ENCODE measurements at regions not wholly inside any gene's neighbourhood (a gene's known extent, or its start where the extent isn't known, plus 50 kb on each side); places are given as distances from the start of the nearest gene placed in this dataset.
"Not testable (repeated sequence)": the region's sequence is repeated elsewhere in the genome, so short reads cannot be mapped to it uniquely, and the experiment has no call there.

DNA sequence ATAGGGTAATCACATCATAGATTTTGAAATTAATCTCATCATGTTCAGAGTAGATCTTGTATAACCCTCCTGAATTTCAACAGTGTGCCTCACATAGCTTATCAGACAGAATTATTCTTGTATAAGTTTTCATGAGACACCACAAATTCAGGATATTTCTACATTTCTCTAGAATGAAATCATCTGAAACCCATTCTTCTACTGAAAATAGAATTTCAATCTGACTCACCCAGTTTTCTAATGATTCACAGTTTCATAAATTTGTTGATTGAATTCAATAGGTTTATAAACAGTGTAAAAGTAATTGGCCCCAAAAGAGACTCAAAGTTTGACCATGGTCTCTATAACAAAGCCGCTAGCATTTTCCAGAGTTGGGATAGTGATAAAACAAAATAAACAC lies 1082.6 kb upstream of the EPHA6 start:
- Histone ChIP-seq H3K4me3 (ENCODE audit: low read depth in 1 of 2, low read length in 2 of 2) (no peak overlapping the region), H3K9me3 (ENCODE audit: low read length) (no peaks in the 10 kb centered on the region), H3K27ac (ENCODE audit: low read depth, low read length) (no peak overlapping the region), H3K9ac (ENCODE audit: low read length) (no peak overlapping the region), H3K27me3 (ENCODE audit: control insufficient read depth in 1 of 2, insufficient read depth in 2 of 2, low read length in 2 of 2) (no peaks in the 10 kb centered on the region), H3K36me3 (ENCODE audit: insufficient read depth, low read length) (no peaks in the 10 kb centered on the region), H3K4me1 (ENCODE audit: insufficient read depth, low read length) (no peaks in the 10 kb centered on the region)

DNA sequence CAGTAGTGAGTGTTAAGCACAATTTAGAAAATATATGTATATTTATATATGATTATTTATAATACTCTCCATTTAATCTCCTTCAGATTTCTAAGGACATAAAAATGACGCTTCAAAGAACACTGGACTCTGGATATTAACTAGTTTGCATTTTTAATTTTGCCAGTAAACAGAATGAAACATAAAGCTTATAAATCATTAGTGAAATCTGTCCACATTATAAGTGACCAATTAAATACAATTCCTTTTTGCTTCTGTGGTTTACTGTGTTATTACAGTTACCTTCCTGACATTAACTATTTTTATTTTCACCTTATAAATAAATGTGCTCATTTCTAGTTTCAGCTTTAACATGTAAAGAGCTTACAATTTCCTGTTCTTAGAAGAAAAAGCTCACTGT lies 1081.1 kb upstream of the EPHA6 start:
- H3K4me3 ChIP-seq (ENCODE audit: low read depth in 1 of 2, low read length in 2 of 2), result no peak overlapping the region

DNA sequence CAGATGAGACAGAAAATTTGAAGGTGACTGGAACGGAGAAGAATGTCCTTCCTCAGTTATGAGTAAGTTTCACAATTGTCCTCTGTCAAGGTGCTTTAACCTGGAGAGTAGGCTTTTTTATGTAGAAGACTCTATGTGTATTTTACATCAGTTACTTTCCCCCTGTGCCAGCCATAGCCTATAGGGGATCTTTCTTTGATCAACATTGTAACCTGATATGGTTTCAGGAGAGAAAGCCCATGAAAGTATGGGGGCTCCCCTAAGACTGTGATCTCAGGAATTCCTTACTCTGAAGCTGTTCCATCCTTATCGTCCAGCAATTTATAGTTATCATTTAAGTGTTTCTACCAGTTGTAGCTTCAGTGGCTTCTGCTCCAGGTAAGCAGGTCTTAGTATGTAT lies 1076.3 kb upstream of the EPHA6 start:
- Histone ChIP-seq H3K4me1 (ENCODE audit: insufficient read depth, low read length) (no peaks in the 10 kb centered on the region), H3K9ac (ENCODE audit: low read length) (no peak overlapping the region), H3K27me3 (ENCODE audit: control insufficient read depth in 1 of 2, insufficient read depth in 2 of 2, low read length in 2 of 2) (no peaks in the 10 kb centered on the region), H3K36me3 (ENCODE audit: insufficient read depth, low read length) (no peaks in the 10 kb centered on the region), H3K27ac (ENCODE audit: low read depth, low read length) (no peak overlapping the region), H3K9me3 (ENCODE audit: low read length) (no peaks in the 10 kb centered on the region), H3K4me3 (ENCODE audit: low read depth in 1 of 2, low read length in 2 of 2) (no peak overlapping the region)

More for the DNA sequence above, 1081.1 kb upstream of the EPHA6 start:
- no peaks in the 10 kb centered on the region for H3K4me1 ChIP-seq (ENCODE audit: insufficient read depth, low read length)
- no peaks in the 10 kb centered on the region for H3K9me3 ChIP-seq (ENCODE audit: low read length)
- no peaks in the 10 kb centered on the region for H3K27me3 ChIP-seq (ENCODE audit: control insufficient read depth in 1 of 2, insufficient read depth in 2 of 2, low read length in 2 of 2)
- H3K36me3 ChIP-seq (ENCODE audit: insufficient read depth, low read length), result no peaks in the 10 kb centered on the region
- H3K27ac ChIP-seq (ENCODE audit: low read depth, low read length), result no peak overlapping the region
- no peak overlapping the region for H3K9ac ChIP-seq (ENCODE audit: low read length)

DNA sequence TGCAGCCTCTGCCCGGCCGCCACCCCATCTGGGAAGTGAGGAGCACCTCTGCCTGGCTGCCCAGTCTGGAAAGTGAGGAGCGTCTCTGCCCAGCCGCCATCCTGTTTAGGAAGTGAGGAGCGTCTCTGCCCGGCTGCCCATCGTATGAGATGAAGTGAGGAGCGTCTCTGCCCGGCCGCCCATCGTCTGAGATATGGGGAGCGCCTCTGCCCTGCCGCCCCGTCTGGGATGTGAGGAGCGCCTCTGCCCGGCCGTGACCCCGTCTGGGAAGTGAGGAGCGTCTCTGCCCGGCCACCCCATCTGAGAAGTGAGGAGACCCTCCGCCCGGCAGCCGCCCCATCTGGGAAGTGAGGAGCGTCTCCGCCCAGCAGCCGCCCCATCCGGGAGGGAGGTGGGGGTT lies 1069.5 kb upstream of the EPHA6 start:
- not testable (repeated sequence) for H3K9me3 ChIP-seq (ENCODE audit: low read length); H3K36me3 ChIP-seq (ENCODE audit: insufficient read depth, low read length)

GRCh38 chr3:95750097-95750496 lies 1064.3 kb upstream of the EPHA6 start:
- H3K36me3 ChIP-seq (ENCODE audit: insufficient read depth, low read length), result no peaks in the 10 kb centered on the region
- no peaks in the 10 kb centered on the region for H3K27me3 ChIP-seq (ENCODE audit: control insufficient read depth in 1 of 2, insufficient read depth in 2 of 2, low read length in 2 of 2)
- H3K4me1 ChIP-seq (ENCODE audit: insufficient read depth, low read length), result no peaks in the 10 kb centered on the region
- H3K9ac ChIP-seq (ENCODE audit: low read length), result no peak overlapping the region
- H3K4me3 ChIP-seq (ENCODE audit: low read depth in 1 of 2, low read length in 2 of 2), result no peak overlapping the region
- no peak overlapping the region for H3K27ac ChIP-seq (ENCODE audit: low read depth, low read length)
- H3K9me3 ChIP-seq (ENCODE audit: low read length), result no peaks in the 10 kb centered on the region

More for the DNA sequence above, 1069.5 kb upstream of the EPHA6 start:
- not testable (repeated sequence) for H3K9ac ChIP-seq (ENCODE audit: low read length); H3K27me3 ChIP-seq (ENCODE audit: control insufficient read depth in 1 of 2, insufficient read depth in 2 of 2, low read length in 2 of 2); H3K27ac ChIP-seq (ENCODE audit: low read depth, low read length); H3K4me3 ChIP-seq (ENCODE audit: low read depth in 1 of 2, low read length in 2 of 2); H3K4me1 ChIP-seq (ENCODE audit: insufficient read depth, low read length)

DNA sequence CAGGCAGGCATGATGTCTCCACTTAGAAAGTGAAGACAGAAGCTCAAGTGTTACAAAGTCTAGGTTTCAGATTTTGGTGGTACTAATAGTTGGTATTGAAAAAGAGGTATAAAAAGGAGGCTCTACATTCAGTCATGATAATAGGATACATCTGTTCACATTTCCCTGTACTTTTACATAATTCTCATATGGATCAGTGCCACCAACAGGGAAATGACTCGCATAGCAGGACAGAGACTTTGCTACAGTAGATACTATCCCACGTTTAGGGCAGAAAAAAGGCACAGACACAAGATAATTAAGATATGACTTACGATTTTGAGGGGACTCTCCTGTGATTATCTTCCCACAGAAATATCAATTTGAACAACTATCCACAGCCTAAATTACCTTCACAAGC lies 1062.9 kb upstream of the EPHA6 start:
- no peaks in the 10 kb centered on the region for H3K36me3 ChIP-seq (ENCODE audit: insufficient read depth, low read length)
- H3K4me1 ChIP-seq (ENCODE audit: insufficient read depth, low read length), result no peaks in the 10 kb centered on the region
- H3K4me3 ChIP-seq (ENCODE audit: low read depth in 1 of 2, low read length in 2 of 2), result no peak overlapping the region
- H3K27me3 ChIP-seq (ENCODE audit: control insufficient read depth in 1 of 2, insufficient read depth in 2 of 2, low read length in 2 of 2), result no peaks in the 10 kb centered on the region
- H3K9ac ChIP-seq (ENCODE audit: low read length), result no peak overlapping the region
- H3K27ac ChIP-seq (ENCODE audit: low read depth, low read length), result no peak overlapping the region
- H3K9me3 ChIP-seq (ENCODE audit: low read length), result no peaks in the 10 kb centered on the region

DNA sequence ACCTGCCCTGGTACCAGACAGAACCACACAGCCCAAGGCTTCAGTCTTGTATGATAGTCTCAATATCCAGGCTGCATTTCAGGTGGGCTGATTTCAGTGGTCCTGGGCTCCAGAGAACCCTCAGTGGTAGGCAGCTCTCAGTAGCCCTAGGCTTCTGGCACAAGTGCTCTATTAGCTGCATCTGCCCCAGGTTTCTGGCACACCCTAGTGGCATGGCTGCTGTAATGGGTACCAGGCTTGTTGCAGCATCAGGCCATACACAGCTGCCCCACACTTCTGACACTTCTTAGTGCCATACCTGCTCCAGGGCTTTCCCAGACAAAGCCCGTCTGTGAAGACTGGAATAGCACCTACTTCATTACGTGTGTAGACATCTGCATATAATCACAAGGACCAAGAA lies 1062.2 kb upstream of the EPHA6 start:
- Histone ChIP-seq H3K36me3 (ENCODE audit: insufficient read depth, low read length) (no peaks in the 10 kb centered on the region), H3K27ac (ENCODE audit: low read depth, low read length) (no peak overlapping the region), H3K9ac (ENCODE audit: low read length) (no peak overlapping the region), H3K4me1 (ENCODE audit: insufficient read depth, low read length) (no peaks in the 10 kb centered on the region), H3K27me3 (ENCODE audit: control insufficient read depth in 1 of 2, insufficient read depth in 2 of 2, low read length in 2 of 2) (no peaks in the 10 kb centered on the region), H3K4me3 (ENCODE audit: low read depth in 1 of 2, low read length in 2 of 2) (no peak overlapping the region), H3K9me3 (ENCODE audit: low read length) (no peaks in the 10 kb centered on the region)

DNA sequence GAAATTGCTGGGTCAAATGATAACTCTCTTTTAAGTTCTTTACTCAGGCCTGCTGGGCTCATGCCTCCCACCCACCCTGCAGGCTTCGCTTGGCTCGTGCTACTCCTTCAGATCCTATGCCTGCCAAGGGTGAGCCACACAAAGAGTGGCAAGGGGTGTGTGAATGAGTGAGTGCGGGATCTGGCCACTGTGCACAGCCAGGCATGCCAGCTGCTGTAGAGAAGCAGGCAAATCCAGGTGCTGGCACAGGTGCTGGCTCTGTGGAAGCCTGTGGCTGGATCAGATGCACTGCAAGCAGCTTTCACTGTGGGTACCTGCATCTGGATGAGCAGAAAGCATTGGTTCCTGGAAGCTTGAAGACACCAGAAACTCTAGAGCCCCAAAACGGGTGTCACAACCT lies 1055.7 kb upstream of the EPHA6 start:
- no peak overlapping the region for H3K9ac ChIP-seq (ENCODE audit: low read length)
- H3K27me3 ChIP-seq (ENCODE audit: control insufficient read depth in 1 of 2, insufficient read depth in 2 of 2, low read length in 2 of 2), result no peaks in the 10 kb centered on the region
- no peaks in the 10 kb centered on the region for H3K36me3 ChIP-seq (ENCODE audit: insufficient read depth, low read length)
- H3K9me3 ChIP-seq (ENCODE audit: low read length), result no peaks in the 10 kb centered on the region
- no peak overlapping the region for H3K27ac ChIP-seq (ENCODE audit: low read depth, low read length)
- H3K4me3 ChIP-seq (ENCODE audit: low read depth in 1 of 2, low read length in 2 of 2), result no peak overlapping the region
- H3K4me1 ChIP-seq (ENCODE audit: insufficient read depth, low read length), result no peaks in the 10 kb centered on the region

- Histone ChIP-seq H3K9ac (ENCODE audit: low read length) (no peak overlapping the region), H3K4me1 (ENCODE audit: insufficient read depth, low read length) (no peaks in the 10 kb centered on the region), H3K4me3 (ENCODE audit: low read depth in 1 of 2, low read length in 2 of 2) (no peak overlapping the region), H3K27me3 (ENCODE audit: control insufficient read depth in 1 of 2, insufficient read depth in 2 of 2, low read length in 2 of 2) (no peaks in the 10 kb centered on the region), H3K9me3 (ENCODE audit: low read length) (no peaks in the 10 kb centered on the region), H3K27ac (ENCODE audit: low read depth, low read length) (no peak overlapping the region), H3K36me3 (ENCODE audit: insufficient read depth, low read length) (no peaks in the 10 kb centered on the region)
Observed at GRCh38 chr3:95759614-95760301, 1054.6 kb upstream of the EPHA6 start.

- no peak overlapping the region for H3K4me3 ChIP-seq (ENCODE audit: low read depth in 1 of 2, low read length in 2 of 2)
- no peak overlapping the region for H3K9ac ChIP-seq (ENCODE audit: low read length)
- no peaks in the 10 kb centered on the region for H3K9me3 ChIP-seq (ENCODE audit: low read length)
- H3K27ac ChIP-seq (ENCODE audit: low read depth, low read length), result no peak overlapping the region
- no peaks in the 10 kb centered on the region for H3K4me1 ChIP-seq (ENCODE audit: insufficient read depth, low read length)
- no peaks in the 10 kb centered on the region for H3K36me3 ChIP-seq (ENCODE audit: insufficient read depth, low read length)
- H3K27me3 ChIP-seq (ENCODE audit: control insufficient read depth in 1 of 2, insufficient read depth in 2 of 2, low read length in 2 of 2), result no peaks in the 10 kb centered on the region
Observed at GRCh38 chr3:95775486-95776094, 1038.8 kb upstream of the EPHA6 start.

GRCh38 chr3:95781598-95781997 lies 1032.8 kb upstream of the EPHA6 start:
- no peak overlapping the region for H3K9ac ChIP-seq (ENCODE audit: low read length)
- no peak overlapping the region for H3K4me3 ChIP-seq (ENCODE audit: low read depth in 1 of 2, low read length in 2 of 2)
- H3K9me3 ChIP-seq (ENCODE audit: low read length), result no peaks in the 10 kb centered on the region
- H3K27me3 ChIP-seq (ENCODE audit: control insufficient read depth in 1 of 2, insufficient read depth in 2 of 2, low read length in 2 of 2), result no peaks in the 10 kb centered on the region
- no peaks in the 10 kb centered on the region for H3K36me3 ChIP-seq (ENCODE audit: insufficient read depth, low read length)
- no peak overlapping the region for H3K27ac ChIP-seq (ENCODE audit: low read depth, low read length)
- H3K4me1 ChIP-seq (ENCODE audit: insufficient read depth, low read length), result no peaks in the 10 kb centered on the region

- Histone ChIP-seq H3K27me3 (ENCODE audit: control insufficient read depth in 1 of 2, insufficient read depth in 2 of 2, low read length in 2 of 2) (no peaks in the 10 kb centered on the region), H3K27ac (ENCODE audit: low read depth, low read length) (no peak overlapping the region), H3K4me1 (ENCODE audit: insufficient read depth, low read length) (no peaks in the 10 kb centered on the region), H3K9ac (ENCODE audit: low read length) (no peak overlapping the region), H3K4me3 (ENCODE audit: low read depth in 1 of 2, low read length in 2 of 2) (no peak overlapping the region), H3K9me3 (ENCODE audit: low read length) (no peaks in the 10 kb centered on the region), H3K36me3 (ENCODE audit: insufficient read depth, low read length) (no peaks in the 10 kb centered on the region)
Observed at GRCh38 chr3:95789111-95789510, 1025.3 kb upstream of the EPHA6 start.

All from muscle layer of colon (tissue), 2 donors.